ENCODE measurements at regions not wholly inside any gene's neighbourhood (a gene's known extent, or its start where the extent isn't known, plus 50 kb on each side); places are given as distances from the start of the nearest gene placed in this dataset.

- TF ChIP-seq, protein P1, sequence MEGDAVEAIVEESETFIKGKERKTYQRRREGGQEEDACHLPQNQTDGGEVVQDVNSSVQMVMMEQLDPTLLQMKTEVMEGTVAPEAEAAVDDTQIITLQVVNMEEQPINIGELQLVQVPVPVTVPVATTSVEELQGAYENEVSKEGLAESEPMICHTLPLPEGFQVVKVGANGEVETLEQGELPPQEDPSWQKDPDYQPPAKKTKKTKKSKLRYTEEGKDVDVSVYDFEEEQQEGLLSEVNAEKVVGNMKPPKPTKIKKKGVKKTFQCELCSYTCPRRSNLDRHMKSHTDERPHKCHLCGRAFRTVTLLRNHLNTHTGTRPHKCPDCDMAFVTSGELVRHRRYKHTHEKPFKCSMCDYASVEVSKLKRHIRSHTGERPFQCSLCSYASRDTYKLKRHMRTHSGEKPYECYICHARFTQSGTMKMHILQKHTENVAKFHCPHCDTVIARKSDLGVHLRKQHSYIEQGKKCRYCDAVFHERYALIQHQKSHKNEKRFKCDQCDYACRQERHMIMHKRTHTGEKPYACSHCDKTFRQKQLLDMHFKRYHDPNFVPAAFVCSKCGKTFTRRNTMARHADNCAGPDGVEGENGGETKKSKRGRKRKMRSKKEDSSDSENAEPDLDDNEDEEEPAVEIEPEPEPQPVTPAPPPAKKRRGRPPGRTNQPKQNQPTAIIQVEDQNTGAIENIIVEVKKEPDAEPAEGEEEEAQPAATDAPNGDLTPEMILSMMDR (IDR thresholded peaks at IDR 0.05; ENCODE audit: insufficient read depth, missing control alignments), result no peak
- no peak for DNase-seq (ENCODE audit: insufficient read length, low spot score)
- FAIRE-seq, result no peak
These were observed 497.9 kb upstream of the FANCL start for GRCh38 chr2:58739033-58739432.

DNA sequence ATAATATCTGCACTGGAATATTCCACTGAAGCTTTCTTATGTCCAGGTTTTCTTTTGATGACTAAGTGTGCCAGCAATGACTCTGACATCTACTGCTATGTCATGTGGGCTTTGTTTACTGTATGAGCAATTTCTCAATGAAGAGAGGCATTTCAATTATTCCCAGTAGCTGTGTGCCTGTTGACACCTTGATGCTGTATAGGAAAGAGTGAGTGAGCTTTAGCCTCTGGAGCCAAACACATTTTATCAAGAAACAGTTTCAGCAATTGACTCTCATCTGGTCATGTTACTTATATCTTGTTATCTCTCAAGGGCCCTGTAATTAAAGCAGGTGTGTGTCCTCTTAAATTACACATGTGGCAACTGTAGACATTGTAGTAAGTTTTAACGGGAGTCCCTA is 493.2 kb upstream of the FANCL start:
- TF ChIP-seq, protein P1 (IDR thresholded peaks at IDR 0.05; ENCODE audit: insufficient read depth, missing control alignments), result no peak
- FAIRE-seq, result no peak
- no peak for DNase-seq (ENCODE audit: insufficient read length, low spot score)

- DNase-seq (ENCODE audit: insufficient read length, low spot score), result no peak
- no peak for FAIRE-seq
- TF ChIP-seq, protein P1 (IDR thresholded peaks at IDR 0.05; ENCODE audit: insufficient read depth, missing control alignments), result no peak
These were observed 491.9 kb upstream of the FANCL start for GRCh38 chr2:58732999-58733398.

- DNase-seq (ENCODE audit: insufficient read length, low spot score), result no peak
- FAIRE-seq, result no peak
- TF ChIP-seq, protein P1 (IDR thresholded peaks at IDR 0.05; ENCODE audit: insufficient read depth, missing control alignments), result no peak
These were observed 490.4 kb upstream of the FANCL start for GRCh38 chr2:58731488-58731869.

- DNase-seq (ENCODE audit: insufficient read length, low spot score), result no peak
- no peak for FAIRE-seq
These were observed 489.8 kb upstream of the FANCL start for GRCh38 chr2:58730764-58731487.

DNA sequence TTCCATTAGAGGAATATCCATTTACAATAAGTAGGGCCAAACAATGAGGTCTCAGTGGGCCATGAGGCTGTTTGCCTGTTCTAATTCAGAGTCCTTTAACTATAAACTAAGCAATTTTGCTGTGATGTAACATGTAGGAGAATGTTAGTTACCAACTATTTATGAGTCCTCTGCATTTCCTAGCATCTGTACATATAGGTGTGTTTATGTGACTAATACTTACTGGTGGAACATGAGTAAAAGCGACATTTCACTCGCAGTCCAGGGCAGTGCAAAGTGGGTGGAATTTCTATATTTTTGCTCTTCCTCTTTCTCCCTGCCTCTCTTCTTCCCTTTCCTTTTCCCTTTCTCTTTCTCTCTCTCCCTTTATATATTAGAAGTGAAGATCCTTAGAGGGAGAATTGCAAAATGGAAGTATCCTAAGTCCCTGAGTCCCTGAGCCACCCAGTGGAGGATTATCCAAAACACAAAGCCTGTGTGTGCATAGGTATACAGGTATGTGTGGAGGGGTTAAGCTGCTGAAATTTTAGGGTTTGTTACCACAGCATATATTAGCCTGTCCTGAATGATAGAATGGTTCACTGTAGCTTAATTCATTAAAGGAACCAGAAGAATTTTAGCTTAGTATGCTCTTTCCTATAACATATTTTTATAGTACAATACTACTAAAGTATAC is 487.0 kb upstream of the FANCL start:
- FAIRE-seq (no peak), DNase-seq (ENCODE audit: insufficient read length, low spot score) (no peak)
- TF ChIP-seq, protein P1 (IDR thresholded peaks at IDR 0.05; ENCODE audit: insufficient read depth, missing control alignments), result no peak

More at GRCh38 chr2:58730764-58731487, 489.8 kb upstream of the FANCL start:
- TF ChIP-seq, protein P1 (IDR thresholded peaks at IDR 0.05; ENCODE audit: insufficient read depth, missing control alignments), result no peak
